IMR-90 (cell line): ENCODE measurements at regions not wholly inside any gene's neighbourhood (a gene's known extent, or its start where the extent isn't known, plus 50 kb on each side); places are given as distances from the start of the nearest gene placed in this dataset.

Source experiments
- ATAC-seq: fragments of 200-7000 bp; cut with Tn5 transposase; 2 replicates; pipeline ENCODE4 v1.9.1; 2020; ENCODE audit warnings: low read depth, mild to moderate bottlenecking, moderate library complexity
- BruUV-seq: library from RNA; stranded (reverse); fragments of 400-500 nt; replicated peaks from 2 replicates; lab custom pipeline; 2021; lab: Mats Ljungman, UMichigan
- CTCF ChIA-PET: fragments of 300-600 bp; formaldehyde crosslinking; extraction: SDS; loops from one replicate; lab custom pipeline; 2021; ENCODE audit warnings: antibody characterized with exemption; lab: Yijun Ruan, JAX
- POLR2A ChIA-PET: fragments of 300-600 bp; sonication (Branson Sonifier 250); formaldehyde crosslinking; loops from one replicate; lab custom pipeline; 2022; ENCODE audit warnings: antibody characterized with exemption; ENCODE audit not compliant: unreplicated experiment; lab: Charles Lee
- DNase-seq: peaks from one replicate; pipeline ENCODE4 v3.0.0; 2013
- H2AFZ ChIP-seq: replicated peaks from 2 replicates; pipeline ENCODE3; 2013; ENCODE audit warnings: low read length, mild to moderate bottlenecking; ENCODE audit not compliant: poor library complexity
- H2AK5ac ChIP-seq: 2 replicates; pipeline ENCODE4 v1.6.1; 2013; ENCODE audit warnings: low read depth, low read length, inconsistent platforms
- H2AK9ac ChIP-seq: replicated peaks from 2 replicates; pipeline ENCODE3; 2013; ENCODE audit warnings: mild to moderate bottlenecking, low read depth, low read length, moderate library complexity; ENCODE audit not compliant: poor library complexity
- H2BK120ac ChIP-seq: 2 replicates; pipeline ENCODE4 v1.6.1; 2013; ENCODE audit warnings: low read depth, low read length, inconsistent platforms
- H2BK15ac ChIP-seq: 3 replicates; pipeline ENCODE4 v1.6.1; 2013; ENCODE audit warnings: low read depth, low read length, inconsistent platforms
- H2BK20ac ChIP-seq: 2 replicates; pipeline ENCODE4 v1.6.1; 2013; ENCODE audit warnings: low read depth, mild to moderate bottlenecking, inconsistent platforms, low read length, moderate library complexity
- H2BK5ac ChIP-seq: 2 replicates; pipeline ENCODE4 v1.6.1; 2013; ENCODE audit warnings: mild to moderate bottlenecking, low read depth, low read length, inconsistent platforms; ENCODE audit not compliant: poor library complexity, severe bottlenecking
- H3K14ac ChIP-seq: replicated peaks from 2 replicates; pipeline ENCODE4 v1.6.1; 2013; ENCODE audit warnings: low read depth, low read length, inconsistent platforms
- H3K18ac ChIP-seq: 2 replicates; pipeline ENCODE4 v1.6.1; 2013; ENCODE audit warnings: low read depth, low read length, control low read depth
- H3K23ac ChIP-seq: 2 replicates; pipeline ENCODE4 v1.6.1; 2013; ENCODE audit warnings: low read depth, low read length, inconsistent platforms
- H3K27ac ChIP-seq: 2 replicates; pipeline ENCODE4 v1.5.1; 2013; ENCODE audit warnings: mild to moderate bottlenecking, control low read depth, low read length; ENCODE audit not compliant: insufficient read depth
- H3K27me3 ChIP-seq: 2 replicates; pipeline ENCODE4 v1.6.1; 2013; ENCODE audit warnings: low read length; ENCODE audit not compliant: control insufficient read depth, insufficient read depth
- H3K36me3 ChIP-seq: 2 replicates; pipeline ENCODE4 v1.6.1; 2013; ENCODE audit warnings: low read length, mixed read lengths; ENCODE audit not compliant: control insufficient read depth, insufficient read depth
- H3K4ac ChIP-seq: 2 replicates; pipeline ENCODE4 v1.6.1; 2013; ENCODE audit warnings: low read depth, low read length, inconsistent platforms
- H3K4me1 ChIP-seq: 2 replicates; pipeline ENCODE4 v1.6.1; 2013; ENCODE audit warnings: low read length, mixed read lengths; ENCODE audit not compliant: control insufficient read depth, insufficient read depth
- H3K4me2 ChIP-seq: 2 replicates; pipeline ENCODE4 v1.6.1; 2013; ENCODE audit warnings: low read depth, mild to moderate bottlenecking, control low read depth, low read length, moderate library complexity
- H3K4me3 ChIP-seq: 2 replicates; pipeline ENCODE4 v1.5.1; 2013; ENCODE audit warnings: low read depth, mild to moderate bottlenecking, control low read depth, low read length, moderate library complexity; ENCODE audit not compliant: insufficient read depth
- H3K56ac ChIP-seq: 2 replicates; pipeline ENCODE4 v1.6.1; 2013; ENCODE audit warnings: low read length, inconsistent platforms; ENCODE audit not compliant: insufficient read depth; ENCODE audit errors: extremely low read depth
- H3K79me1 ChIP-seq, 2 experiments: 2 replicates each; pipeline ENCODE4 v1.6.1; 2013; ENCODE audit warnings: low read length in 2 of 2, inconsistent platforms in 1 of 2, low read depth in 1 of 2
- H3K9ac ChIP-seq: 2 replicates; pipeline ENCODE4 v1.6.1; 2013; ENCODE audit warnings: low read depth, low read length, control low read depth
- H3K9me1 ChIP-seq: 2 replicates; pipeline ENCODE4 v1.6.1; 2013; ENCODE audit warnings: low read length, inconsistent platforms; ENCODE audit not compliant: insufficient read depth
- H3K9me3 ChIP-seq: 2 replicates; pipeline ENCODE4 v1.6.1; 2013; ENCODE audit warnings: low read length; ENCODE audit not compliant: control insufficient read depth, insufficient read depth
- H4K20me1 ChIP-seq: 2 replicates; pipeline ENCODE4 v1.6.1; 2013; ENCODE audit warnings: low read length, inconsistent platforms; ENCODE audit not compliant: insufficient read depth
- H4K5ac ChIP-seq: 2 replicates; pipeline ENCODE4 v1.6.1; 2013; ENCODE audit warnings: mild to moderate bottlenecking, low read depth, low read length, control low read depth
- H4K8ac ChIP-seq, 2 experiments: 2 replicates each; pipeline ENCODE4 v1.6.1; 2013; ENCODE audit warnings: low read depth in 2 of 2, low read length in 2 of 2, control low read depth in 1 of 2, inconsistent platforms in 1 of 2
- H4K91ac ChIP-seq: 2 replicates; pipeline ENCODE4 v1.6.1; 2013; ENCODE audit warnings: low read depth, low read length, inconsistent platforms; ENCODE audit not compliant: insufficient read depth
- BHLHE40 ChIP-seq: fragments of 150-350 bp; IDR thresholded peaks from 2 replicates; pipeline ENCODE4 v1.6.1; 2016; ENCODE audit warnings: mild to moderate bottlenecking, low read depth, low read length
- CEBPB ChIP-seq: IDR thresholded peaks from 2 replicates; pipeline ENCODE4 v1.6.1; 2012; ENCODE audit warnings: low read depth, low read length, improper control_type of control experiment
- FOS ChIP-seq: fragments of 150-350 bp; IDR thresholded peaks from 2 replicates; pipeline ENCODE4 v1.6.1; 2016; ENCODE audit warnings: low read depth, low read length
- MAFK ChIP-seq: IDR thresholded peaks from 2 replicates; pipeline ENCODE4 v1.6.1; 2012; ENCODE audit warnings: low read depth, low read length, improper control_type of control experiment
- MAZ ChIP-seq: IDR thresholded peaks from 2 replicates; pipeline ENCODE4 v1.6.1; 2012; ENCODE audit warnings: low read depth, mild to moderate bottlenecking, low read length, improper control_type of control experiment, moderate library complexity, borderline replicate concordance
- NFE2L2 ChIP-seq: fragments of 150-350 bp; IDR thresholded peaks from 2 replicates; pipeline ENCODE4 v1.6.1; 2016; ENCODE audit warnings: low read depth, mild to moderate bottlenecking, low read length
- POLR2A ChIP-seq: IDR thresholded peaks from 2 replicates; pipeline ENCODE4 v1.6.1; 2012; ENCODE audit warnings: mild to moderate bottlenecking, low read depth, low read length
- RFX5 ChIP-seq: IDR thresholded peaks from 2 replicates; pipeline ENCODE4 v1.8.0; 2012; ENCODE audit warnings: low read depth, mild to moderate bottlenecking, low read length, moderate library complexity
- SMC3 ChIP-seq: fragments of 150-350 bp; IDR thresholded peaks from 2 replicates; pipeline ENCODE4 v1.6.1; 2016; ENCODE audit warnings: low read depth, mild to moderate bottlenecking, antibody characterized with exemption, low read length, moderate library complexity
- WGBS, 2 experiments: methylation state at CpG; one replicate each; pipeline versions ENCODE4 v1.1.5 to v1.1.7; 2013; ENCODE audit warnings: missing lambda C conversion rate in 2 of 2; ENCODE audit not compliant: insufficient read length in 1 of 2; ENCODE audit errors: extremely low coverage in 2 of 2; 5-methylcytosine and 5-hydroxymethylcytosine counted together
- dilution Hi-C: fragments of 300-500 bp; cut with HindIII; formaldehyde crosslinking; loops from one replicate; pipeline ENCODE4 v1.14.3; 2018; ENCODE audit warnings: low sequenced_read_pairs; ENCODE audit not compliant: unreplicated experiment
- in situ Hi-C: fragments of 300-500 bp; cut with MboI; formaldehyde crosslinking; loops from 3 replicates; pipeline ENCODE4 v1.14.3; 2019; ENCODE audit warnings: low sequenced_read_pairs, inconsistent platforms, mixed read lengths
- intact Hi-C: fragments of 100-400 bp; cut with micrococcal nuclease; formaldehyde crosslinking; loops from 2 replicates; pipeline ENCODE4 v1.10.0; 2022
- TF ChIP-seq, protein P1 (sequence below): fragments of 150-350 bp; IDR thresholded peaks from 2 replicates; pipeline ENCODE4 v1.6.1; 2016; ENCODE audit warnings: low read depth, mild to moderate bottlenecking, low read length, moderate library complexity, borderline replicate concordance
- TF ChIP-seq, protein P2 (sequence below): conservative IDR thresholded peaks from 2 replicates; pipeline ENCODE4 v1.5.1; 2012; ENCODE audit warnings: mild to moderate bottlenecking, low read depth, low read length, improper control_type of control experiment
- TF ChIP-seq, protein P3 (sequence below): fragments of 150-350 bp; IDR thresholded peaks from 2 replicates; pipeline ENCODE4 v1.6.1; 2017; ENCODE audit warnings: mild to moderate bottlenecking, antibody characterized with exemption, low read length, low read depth

DNA sequence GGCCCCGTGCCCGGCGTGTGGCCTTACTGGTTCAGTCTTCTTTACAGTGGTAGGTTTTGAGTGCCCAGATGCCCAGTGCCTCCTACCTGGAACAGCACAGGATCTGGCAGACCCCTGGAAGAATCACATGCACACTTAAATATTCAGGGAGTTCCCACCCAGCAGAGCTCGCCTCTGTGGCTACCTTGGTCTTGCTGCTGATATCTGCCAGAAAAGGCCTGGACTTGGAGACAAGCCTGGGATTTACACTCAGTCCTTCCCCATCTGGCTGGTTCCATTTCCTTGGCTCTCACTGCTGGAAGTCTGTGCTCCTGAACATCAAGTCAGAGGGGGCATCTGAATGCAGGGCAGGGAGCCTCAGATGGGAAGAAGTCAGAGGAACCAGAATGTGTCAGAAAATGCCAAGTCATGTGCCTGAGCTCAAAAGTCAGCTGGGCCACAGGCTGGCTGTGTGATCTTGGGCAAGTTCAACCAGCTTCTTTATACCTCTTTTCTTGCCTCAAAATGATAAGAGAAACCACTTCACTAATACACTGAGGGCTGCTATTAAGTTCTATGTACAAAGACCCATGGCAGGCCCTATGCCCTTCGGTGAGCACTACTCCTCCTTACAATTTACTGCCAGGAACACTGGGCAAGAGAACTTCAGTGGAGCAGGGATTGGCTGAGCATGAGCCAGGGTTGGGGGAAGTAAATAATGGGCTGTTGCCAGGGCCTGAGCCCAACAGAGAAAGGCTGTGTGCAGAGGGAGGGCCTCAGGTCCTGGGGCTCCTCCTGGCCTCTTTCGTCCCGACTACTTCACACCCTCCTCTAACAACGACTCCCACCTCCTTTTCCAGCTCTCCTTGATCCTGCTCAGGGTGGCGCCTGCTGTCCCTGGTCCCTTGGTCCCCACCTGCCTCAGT, 135.9 kb downstream of the GPCPD1 start:
- H4K20me1 ChIP-seq, result no peaks in the 10 kb centered on the region
- H3K18ac ChIP-seq, result no peak overlapping the region
- no peak overlapping the region for H3K4me3 ChIP-seq
- no peak overlapping the region for H3K56ac ChIP-seq
- no TSS peak for BruUV-seq
- no peaks in the 10 kb centered on the region for H3K79me1 ChIP-seq
- no peak overlapping the region for H2BK20ac ChIP-seq
- no peaks in the 10 kb centered on the region for H3K4me1 ChIP-seq
- ChIA-PET CTCF (no interaction called here), POLR2A (no interaction called here)
- no peak overlapping the region for H4K5ac ChIP-seq
- H2AFZ ChIP-seq, result no peak overlapping the region
- H3K27me3 ChIP-seq, result no peaks in the 10 kb centered on the region; the same call in 1 of the 2 replicates
- dilution Hi-C loops, result no loop called here
- no peak overlapping the region for H2BK120ac ChIP-seq
- H2AK5ac ChIP-seq, result no peak overlapping the region
- H2BK5ac ChIP-seq, result no peak overlapping the region
- no peaks in the 10 kb centered on the region for H3K9me1 ChIP-seq
- no peak overlapping the region for H3K27ac ChIP-seq
- DNase-seq, result no peak
- no peak overlapping the region for H2AK9ac ChIP-seq
- H3K36me3 ChIP-seq, result no peaks in the 10 kb centered on the region
- H3K23ac ChIP-seq, result no peak overlapping the region
- intact Hi-C loops, result no loop called here
- H3K14ac ChIP-seq, result no peak overlapping the region
- no peak overlapping the region for H4K8ac ChIP-seq
- H3K4ac ChIP-seq, result no peak overlapping the region
- WGBS, 2 experiments, result no CpG with 5 or more reads among the region's 9 CpGs
- no peaks in the 10 kb centered on the region for H3K9me3 ChIP-seq
- no peak overlapping the region for H3K4me2 ChIP-seq
- in situ Hi-C loops, result no loop called here
- no peak overlapping the region for H2BK15ac ChIP-seq
- no peak overlapping the region for H4K91ac ChIP-seq
- TF ChIP-seq MAZ, result no peak
- TF ChIP-seq, protein P1, sequence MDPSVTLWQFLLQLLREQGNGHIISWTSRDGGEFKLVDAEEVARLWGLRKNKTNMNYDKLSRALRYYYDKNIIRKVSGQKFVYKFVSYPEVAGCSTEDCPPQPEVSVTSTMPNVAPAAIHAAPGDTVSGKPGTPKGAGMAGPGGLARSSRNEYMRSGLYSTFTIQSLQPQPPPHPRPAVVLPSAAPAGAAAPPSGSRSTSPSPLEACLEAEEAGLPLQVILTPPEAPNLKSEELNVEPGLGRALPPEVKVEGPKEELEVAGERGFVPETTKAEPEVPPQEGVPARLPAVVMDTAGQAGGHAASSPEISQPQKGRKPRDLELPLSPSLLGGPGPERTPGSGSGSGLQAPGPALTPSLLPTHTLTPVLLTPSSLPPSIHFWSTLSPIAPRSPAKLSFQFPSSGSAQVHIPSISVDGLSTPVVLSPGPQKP, result no peak
- no peak for TF ChIP-seq CEBPB
- no peak for TF ChIP-seq POLR2A
- TF ChIP-seq, protein P2, sequence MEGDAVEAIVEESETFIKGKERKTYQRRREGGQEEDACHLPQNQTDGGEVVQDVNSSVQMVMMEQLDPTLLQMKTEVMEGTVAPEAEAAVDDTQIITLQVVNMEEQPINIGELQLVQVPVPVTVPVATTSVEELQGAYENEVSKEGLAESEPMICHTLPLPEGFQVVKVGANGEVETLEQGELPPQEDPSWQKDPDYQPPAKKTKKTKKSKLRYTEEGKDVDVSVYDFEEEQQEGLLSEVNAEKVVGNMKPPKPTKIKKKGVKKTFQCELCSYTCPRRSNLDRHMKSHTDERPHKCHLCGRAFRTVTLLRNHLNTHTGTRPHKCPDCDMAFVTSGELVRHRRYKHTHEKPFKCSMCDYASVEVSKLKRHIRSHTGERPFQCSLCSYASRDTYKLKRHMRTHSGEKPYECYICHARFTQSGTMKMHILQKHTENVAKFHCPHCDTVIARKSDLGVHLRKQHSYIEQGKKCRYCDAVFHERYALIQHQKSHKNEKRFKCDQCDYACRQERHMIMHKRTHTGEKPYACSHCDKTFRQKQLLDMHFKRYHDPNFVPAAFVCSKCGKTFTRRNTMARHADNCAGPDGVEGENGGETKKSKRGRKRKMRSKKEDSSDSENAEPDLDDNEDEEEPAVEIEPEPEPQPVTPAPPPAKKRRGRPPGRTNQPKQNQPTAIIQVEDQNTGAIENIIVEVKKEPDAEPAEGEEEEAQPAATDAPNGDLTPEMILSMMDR, result no peak
- TF ChIP-seq MAFK, result no peak
- no peak for TF ChIP-seq RFX5
- no peak for TF ChIP-seq NFE2L2
- no peak for TF ChIP-seq BHLHE40
- no peak for TF ChIP-seq SMC3
- TF ChIP-seq, protein P3, sequence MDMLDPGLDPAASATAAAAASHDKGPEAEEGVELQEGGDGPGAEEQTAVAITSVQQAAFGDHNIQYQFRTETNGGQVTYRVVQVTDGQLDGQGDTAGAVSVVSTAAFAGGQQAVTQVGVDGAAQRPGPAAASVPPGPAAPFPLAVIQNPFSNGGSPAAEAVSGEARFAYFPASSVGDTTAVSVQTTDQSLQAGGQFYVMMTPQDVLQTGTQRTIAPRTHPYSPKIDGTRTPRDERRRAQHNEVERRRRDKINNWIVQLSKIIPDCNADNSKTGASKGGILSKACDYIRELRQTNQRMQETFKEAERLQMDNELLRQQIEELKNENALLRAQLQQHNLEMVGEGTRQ, result no peak
- TF ChIP-seq FOS, result no peak
- ATAC-seq, result no peak
- H3K9ac ChIP-seq, result no peak overlapping the region
